ENCODE measurements at regions not wholly inside any gene's neighbourhood (a gene's known extent, or its start where the extent isn't known, plus 50 kb on each side); places are given as distances from the start of the nearest gene placed in this dataset.

DNA sequence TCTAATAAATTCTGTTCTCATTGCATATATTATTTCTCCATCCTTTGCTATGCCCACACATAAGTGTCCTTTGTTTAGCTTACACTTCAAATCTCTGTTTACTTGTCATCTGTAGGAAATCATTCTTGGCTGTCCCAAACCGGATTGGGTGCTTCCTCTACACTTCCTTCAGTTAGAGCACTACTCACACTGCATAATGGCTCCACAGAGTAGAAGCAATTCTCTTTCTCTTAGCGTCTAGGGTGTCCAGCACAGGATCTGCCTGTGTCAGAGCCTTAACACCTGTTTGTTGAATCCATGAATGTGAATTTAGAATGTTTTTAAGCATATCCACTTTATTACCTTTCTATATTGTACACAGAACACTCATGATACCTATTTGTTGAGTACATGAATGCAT lies 87.0 kb upstream of the BMP2 start:
- TF ChIP-seq, protein P1, sequence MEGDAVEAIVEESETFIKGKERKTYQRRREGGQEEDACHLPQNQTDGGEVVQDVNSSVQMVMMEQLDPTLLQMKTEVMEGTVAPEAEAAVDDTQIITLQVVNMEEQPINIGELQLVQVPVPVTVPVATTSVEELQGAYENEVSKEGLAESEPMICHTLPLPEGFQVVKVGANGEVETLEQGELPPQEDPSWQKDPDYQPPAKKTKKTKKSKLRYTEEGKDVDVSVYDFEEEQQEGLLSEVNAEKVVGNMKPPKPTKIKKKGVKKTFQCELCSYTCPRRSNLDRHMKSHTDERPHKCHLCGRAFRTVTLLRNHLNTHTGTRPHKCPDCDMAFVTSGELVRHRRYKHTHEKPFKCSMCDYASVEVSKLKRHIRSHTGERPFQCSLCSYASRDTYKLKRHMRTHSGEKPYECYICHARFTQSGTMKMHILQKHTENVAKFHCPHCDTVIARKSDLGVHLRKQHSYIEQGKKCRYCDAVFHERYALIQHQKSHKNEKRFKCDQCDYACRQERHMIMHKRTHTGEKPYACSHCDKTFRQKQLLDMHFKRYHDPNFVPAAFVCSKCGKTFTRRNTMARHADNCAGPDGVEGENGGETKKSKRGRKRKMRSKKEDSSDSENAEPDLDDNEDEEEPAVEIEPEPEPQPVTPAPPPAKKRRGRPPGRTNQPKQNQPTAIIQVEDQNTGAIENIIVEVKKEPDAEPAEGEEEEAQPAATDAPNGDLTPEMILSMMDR (IDR thresholded peaks at IDR 0.05) = no peak
- no peak for TF ChIP-seq POLR2A (IDR thresholded peaks at IDR 0.05)
- no peak for TF ChIP-seq EP300 (IDR thresholded peaks at IDR 0.05)

All from ovary (tissue), 3 donors.